ENCODE measurements at regions not wholly inside any gene's neighbourhood (a gene's known extent, or its start where the extent isn't known, plus 50 kb on each side); places are given as distances from the start of the nearest gene placed in this dataset.

GRCh38 chr9:99370376-99370775, 148.3 kb downstream of the SEC61B start:
- no peak for TF ChIP-seq CTCF (IDR thresholded peaks at IDR 0.05)
- TF ChIP-seq POLR2AphosphoS5 (IDR thresholded peaks at IDR 0.05) = no peak
- no peak for TF ChIP-seq POLR2A (IDR thresholded peaks at IDR 0.05)
